ENCODE measurements at regions not wholly inside any gene's neighbourhood (a gene's known extent, or its start where the extent isn't known, plus 50 kb on each side); places are given as distances from the start of the nearest gene placed in this dataset.

GRCh38 chr3:96719921-96720320 is 94.5 kb upstream of the EPHA6 start:
- CTCF ChIA-PET, result no interaction called here
- TF ChIP-seq CTCF (IDR thresholded peaks at IDR 0.05; ENCODE audit: insufficient read depth in 1 of 2, low read depth in 1 of 2, low read length in 1 of 2, severe bottlenecking in 1 of 2, unreplicated experiment in 1 of 2), result no peak
- H3K36me3 Mint-ChIP-seq (ENCODE audit: insufficient read depth, unreplicated experiment), result no peaks in the 10 kb centered on the region
- POLR2A ChIA-PET, result no interaction called here
- H3K4me1 ChIP-seq, result no peaks in the 10 kb centered on the region; the same call in 1 of the 2 replicates
- H3K27me3 ChIP-seq (replicated peaks; ENCODE audit: control insufficient read depth, insufficient read depth, low read length), result no peaks in the 10 kb centered on the region
- DNase-seq, result no peak
- H3K4me3 Mint-ChIP-seq (ENCODE audit: unreplicated experiment), result no peak overlapping the region
- no peaks in the 10 kb centered on the region for H3K4me1 Mint-ChIP-seq (ENCODE audit: low read depth, unreplicated experiment)
- H3K27ac Mint-ChIP-seq (ENCODE audit: unreplicated experiment), result no peak overlapping the region
- no peaks in the 10 kb centered on the region for H3K27me3 Mint-ChIP-seq (ENCODE audit: insufficient read depth, unreplicated experiment)
- peaks cover 9% of the 10 kb centered on the region for H3K9me3 Mint-ChIP-seq (ENCODE audit: unreplicated experiment)
- no TSS peak for BruUV-seq (replicated peaks)
- intact Hi-C loops (cut with micrococcal nuclease; ENCODE audit: unreplicated experiment), result no loop called here
- H3K4me3 ChIP-seq (ENCODE audit: low read depth, low read length), result no peak overlapping the region
- no peaks in the 10 kb centered on the region for H3K9me3 ChIP-seq
- no peaks in the 10 kb centered on the region for H3K36me3 ChIP-seq (ENCODE audit: control insufficient read depth, insufficient read depth, low read length)

GRCh38 chr3:96731031-96731430 is 83.4 kb upstream of the EPHA6 start:
- TF ChIP-seq CTCF (IDR thresholded peaks at IDR 0.05; ENCODE audit: insufficient read depth in 1 of 2, low read depth in 1 of 2, low read length in 1 of 2, severe bottlenecking in 1 of 2, unreplicated experiment in 1 of 2), result no peak
- Histone ChIP-seq H3K4me1 (peaks cover 34% of the 10 kb centered on the region), H3K27me3 (replicated peaks; ENCODE audit: control insufficient read depth, insufficient read depth, low read length) (no peaks in the 10 kb centered on the region), H3K36me3 (ENCODE audit: control insufficient read depth, insufficient read depth, low read length) (no peaks in the 10 kb centered on the region; the same call in 1 of the 2 replicates), H3K4me3 (ENCODE audit: low read depth, low read length) (no peak overlapping the region), H3K9me3 (no peaks in the 10 kb centered on the region)
- Mint-ChIP-seq H3K4me1 (ENCODE audit: low read depth, unreplicated experiment) (peaks cover 24% of the 10 kb centered on the region), H3K9me3 (ENCODE audit: unreplicated experiment) (no peaks in the 10 kb centered on the region), H3K27ac (ENCODE audit: unreplicated experiment) (no peak overlapping the region), H3K4me3 (ENCODE audit: unreplicated experiment) (no peak overlapping the region), H3K36me3 (ENCODE audit: insufficient read depth, unreplicated experiment) (peaks cover 6% of the 10 kb centered on the region), H3K27me3 (ENCODE audit: insufficient read depth, unreplicated experiment) (no peaks in the 10 kb centered on the region)
- ChIA-PET CTCF (no interaction called here), POLR2A (no interaction called here)
- intact Hi-C loops (cut with micrococcal nuclease; ENCODE audit: unreplicated experiment), result loop anchor here (1.0 to 2.0 kb wide), 8 partner anchors 19 to 1764 kb away; no protein-coding TSS in a partner anchor
- DNase-seq, result peak in 1 of 2 experiments; percentile 79
- no TSS peak for BruUV-seq (replicated peaks)

GRCh38 chr3:96734273-96735009 is 80.0 kb upstream of the EPHA6 start:
- Mint-ChIP-seq H3K4me3 (ENCODE audit: unreplicated experiment) (no peak overlapping the region), H3K27me3 (ENCODE audit: insufficient read depth, unreplicated experiment) (no peaks in the 10 kb centered on the region), H3K27ac (ENCODE audit: unreplicated experiment) (no peak overlapping the region), H3K36me3 (ENCODE audit: insufficient read depth, unreplicated experiment) (peaks cover 6% of the 10 kb centered on the region), H3K9me3 (ENCODE audit: unreplicated experiment) (no peaks in the 10 kb centered on the region), H3K4me1 (ENCODE audit: low read depth, unreplicated experiment) (peaks cover 24% of the 10 kb centered on the region)
- TF ChIP-seq CTCF (IDR thresholded peaks at IDR 0.05; ENCODE audit: insufficient read depth in 1 of 2, low read depth in 1 of 2, low read length in 1 of 2, severe bottlenecking in 1 of 2, unreplicated experiment in 1 of 2), result no peak
- BruUV-seq (replicated peaks), result no TSS peak
- CTCF ChIA-PET, result no interaction called here
- Histone ChIP-seq H3K27me3 (replicated peaks; ENCODE audit: control insufficient read depth, insufficient read depth, low read length) (no peaks in the 10 kb centered on the region), H3K4me1 (peaks cover 31% of the 10 kb centered on the region), H3K36me3 (ENCODE audit: control insufficient read depth, insufficient read depth, low read length) (no peaks in the 10 kb centered on the region; the same call in 1 of the 2 replicates), H3K4me3 (ENCODE audit: low read depth, low read length) (no peak overlapping the region), H3K9me3 (no peaks in the 10 kb centered on the region)
- DNase-seq, result no peak
- POLR2A ChIA-PET, result no interaction called here
- intact Hi-C loops (cut with micrococcal nuclease; ENCODE audit: unreplicated experiment), result no loop called here

All from Caco-2 (cell line).